ENCODE measurements at regions not wholly inside any gene's neighbourhood (a gene's known extent, or its start where the extent isn't known, plus 50 kb on each side); places are given as distances from the start of the nearest gene placed in this dataset.

GRCh38 chr6:163919652-163920051 is 505.1 kb downstream of the QKI start:
- TF ChIP-seq CTCF (IDR thresholded peaks at IDR 0.05) = no peak
- no peak for TF ChIP-seq EP300 (IDR thresholded peaks at IDR 0.05; ENCODE audit: low read depth)
- TF ChIP-seq POLR2A (IDR thresholded peaks at IDR 0.05) = no peak
